Heart right ventricle (tissue), 16 donors: ENCODE measurements at regions not wholly inside any gene's neighbourhood (a gene's known extent, or its start where the extent isn't known, plus 50 kb on each side); places are given as distances from the start of the nearest gene placed in this dataset.

Experiments used
- ATAC-seq, 8 donors: fragments of 200-7000 bp; cut with Tn5 transposase; one replicate each; pipeline ENCODE4 v1.9.1; 2020; ENCODE audit warnings: mild to moderate bottlenecking in 8 of 8, moderate library complexity in 8 of 8, moderate number of reproducible peaks in 1 of 8
- DNase-seq, 2 donors: peaks; one replicate each; pipeline ENCODE4 v3.0.0-alpha.2; 2020
- H3K27ac ChIP-seq, 10 donors: fragments of 200-600 bp; sonication (generic) in 2 of 10; one replicate each; pipeline versions ENCODE4 v1.5.0 to v1.8.0; 2020 to 2022; ENCODE audit warnings: mild to moderate bottlenecking in 3 of 10
- H3K27me3 ChIP-seq, 7 donors: fragments of 200-600 bp; one replicate each; pipeline ENCODE4 v1.8.0; 2021 to 2022; ENCODE audit warnings: mild to moderate bottlenecking in 2 of 7
- H3K36me3 ChIP-seq, 9 donors: fragments of 200-600 bp; sonication (generic) in 1 of 9; one replicate each; pipeline versions ENCODE4 v1.5.0 to v1.8.0; 2020 to 2022; ENCODE audit warnings: mild to moderate bottlenecking in 2 of 9
- H3K4me1 ChIP-seq, 9 donors: fragments of 200-600 bp; sonication (generic) in 1 of 9; one replicate each; pipeline versions ENCODE4 v1.5.0 to v1.8.0; 2020 to 2022; ENCODE audit warnings: mild to moderate bottlenecking in 4 of 9
- H3K4me3 ChIP-seq, 10 donors: fragments of 200-600 bp; sonication (generic) in 2 of 10; one replicate each; pipeline versions ENCODE4 v1.5.0 to v1.8.0; 2020 to 2022; ENCODE audit warnings: mild to moderate bottlenecking in 7 of 10, moderate library complexity in 2 of 10
- H3K9me3 ChIP-seq, 11 donors: fragments of 200-600 bp in 10 of 11; sonication (generic) in 2 of 11; one replicate each; pipeline versions ENCODE4 v1.5.0 to v1.8.0; 2013 to 2022; ENCODE audit warnings: mild to moderate bottlenecking in 2 of 11, control low read depth in 1 of 11, moderate library complexity in 1 of 11
- WGBS, 2 donors: extraction: QIAGEN DNeasy Blood & Tissue Kit; methylation state at CpG; one replicate each; pipeline ENCODE4 v1.1.7; 2013; ENCODE audit warnings: inconsistent platforms in 1 of 2; 5-methylcytosine and 5-hydroxymethylcytosine counted together
- intact Hi-C, 10 donors: fragments of 100-400 bp; cut with DNase I; formaldehyde crosslinking; loops; one replicate each; pipeline versions ENCODE4 v1.11.1 to v1.14.2; 2022
- TF ChIP-seq, protein P1 (sequence below), 9 donors: fragments of 200-600 bp; sonication (generic) in 2 of 9; IDR thresholded peaks; one replicate each; pipeline versions ENCODE4 v1.5.0 to v1.8.0; 2021 to 2022; ENCODE audit warnings: antibody characterized with exemption in 9 of 9, mild to moderate bottlenecking in 5 of 9, moderate library complexity in 1 of 9
- donor health status: Arrhythmogenic right ventricular cardiomyopathy.
- donor health status: ischemic (EF 13 %, LVEDD 7.1; RV severe dilation, severe dysfunction).
- donor health status: healthy with polysubstance abuse.
- donor health status: DM: no; HTN: yes; CAD: no.
- donor health status: DM: no; HTN: no; CAD: no.
- donor health status: ischemic (EF 25% LVEDD 6.9; RV normal size, moderate dysfunction).
- donor health status: ischemic (EF 25% LVEDD 5.7; RV mildly dilated, moderate dysfunction).
- donor health status: healthy.
- donor health status: DM: yes; HTN: yes; CAD: no.
- donor health status: Ischemic cardiomyopathy.
- donor health status: ischemic (EF 35%, LVEDD 5.7; RV mildly dilated, moderate dysfunction).
- donor health status: nonischemic (EF 11% LVEDD 7.7; RV severe dilation, severe dysfunction).
- donor health status: DM: yes; HTN: yes; CAD: no.
- donor health status: PGD.
- donor health status: ischemic (EF 29% LVEDD 5.4; RV normal size, mild dysfunction).
- donor health status: nonischemic (EF 23%, LVEDD 6.1; RV moderate dilation, normal function).

GRCh38 chr22:22824340-22825212, 63.0 kb upstream of the IGLL5 start:
- Histone ChIP-seq H3K36me3 (no peaks in the 10 kb centered on the region), H3K9me3 (no peaks in the 10 kb centered on the region), H3K4me1 (peaks cover 0 to 33% (median 17%) of the 10 kb centered on the region in 9 donors), H3K27ac (no peak overlapping the region), H3K4me3 (no peak overlapping the region), H3K27me3 (peaks cover 0 to 12% (median 0%) of the 10 kb centered on the region in 7 donors)
- DNase-seq (no peak), ATAC-seq (peak in 6 of 8 donors; percentile 49 to 87 (median 82))
- 64 to 75% methylated on average over 6 of the region's 6 CpGs for WGBS, 2 donors
- intact Hi-C loops = no loop called here
- TF ChIP-seq, protein P1, sequence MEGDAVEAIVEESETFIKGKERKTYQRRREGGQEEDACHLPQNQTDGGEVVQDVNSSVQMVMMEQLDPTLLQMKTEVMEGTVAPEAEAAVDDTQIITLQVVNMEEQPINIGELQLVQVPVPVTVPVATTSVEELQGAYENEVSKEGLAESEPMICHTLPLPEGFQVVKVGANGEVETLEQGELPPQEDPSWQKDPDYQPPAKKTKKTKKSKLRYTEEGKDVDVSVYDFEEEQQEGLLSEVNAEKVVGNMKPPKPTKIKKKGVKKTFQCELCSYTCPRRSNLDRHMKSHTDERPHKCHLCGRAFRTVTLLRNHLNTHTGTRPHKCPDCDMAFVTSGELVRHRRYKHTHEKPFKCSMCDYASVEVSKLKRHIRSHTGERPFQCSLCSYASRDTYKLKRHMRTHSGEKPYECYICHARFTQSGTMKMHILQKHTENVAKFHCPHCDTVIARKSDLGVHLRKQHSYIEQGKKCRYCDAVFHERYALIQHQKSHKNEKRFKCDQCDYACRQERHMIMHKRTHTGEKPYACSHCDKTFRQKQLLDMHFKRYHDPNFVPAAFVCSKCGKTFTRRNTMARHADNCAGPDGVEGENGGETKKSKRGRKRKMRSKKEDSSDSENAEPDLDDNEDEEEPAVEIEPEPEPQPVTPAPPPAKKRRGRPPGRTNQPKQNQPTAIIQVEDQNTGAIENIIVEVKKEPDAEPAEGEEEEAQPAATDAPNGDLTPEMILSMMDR (IDR thresholded peaks at IDR 0.05) = no peak

GRCh38 chr22:22825213-22825593, 62.4 kb upstream of the IGLL5 start:
- Histone ChIP-seq H3K9me3 (peaks cover 0 to 2% (median 0%) of the 10 kb centered on the region in 11 donors), H3K4me3 (no peak overlapping the region), H3K27me3 (peaks cover 0 to 12% (median 0%) of the 10 kb centered on the region in 7 donors), H3K27ac (no peak overlapping the region), H3K4me1 (peaks cover 0 to 27% (median 17%) of the 10 kb centered on the region in 9 donors), H3K36me3 (no peaks in the 10 kb centered on the region)
- 76 to 78% methylated on average over 2 of the region's 2 CpGs for WGBS, 2 donors
- DNase-seq = no peak
- intact Hi-C loops = no loop called here
- no peak for ATAC-seq
- TF ChIP-seq, protein P1 (IDR thresholded peaks at IDR 0.05) = no peak

GRCh38 chr22:22827187-22827939, 60.3 kb upstream of the IGLL5 start:
- DNase-seq (no peak), ATAC-seq (no peak)
- no peak overlapping the region for H3K27ac ChIP-seq
- WGBS, 2 donors = 79 to 82% methylated on average over 8 of the region's 8 CpGs
- H3K36me3 ChIP-seq = no peaks in the 10 kb centered on the region
- H3K9me3 ChIP-seq = peaks cover 0 to 20% (median 9%) of the 10 kb centered on the region in 11 donors
- H3K4me3 ChIP-seq = no peak overlapping the region
- peaks cover 0 to 21% (median 11%) of the 10 kb centered on the region in 9 donors for H3K4me1 ChIP-seq
- intact Hi-C loops = no loop called here
- TF ChIP-seq, protein P1 (IDR thresholded peaks at IDR 0.05) = no peak
- peaks cover 0 to 6% (median 0%) of the 10 kb centered on the region in 7 donors for H3K27me3 ChIP-seq

- no peak overlapping the region for H3K27ac ChIP-seq
- peaks cover 0 to 20% (median 9%) of the 10 kb centered on the region in 11 donors for H3K9me3 ChIP-seq
- TF ChIP-seq, protein P1 (IDR thresholded peaks at IDR 0.05) = no peak
- 70 to 95% methylated on average over 2 of the region's 2 CpGs for WGBS, 2 donors
- DNase-seq (no peak), ATAC-seq (no peak)
- peaks cover 0 to 22% (median 0%) of the 10 kb centered on the region in 7 donors for H3K27me3 ChIP-seq
- H3K4me1 ChIP-seq = no peaks in the 10 kb centered on the region
- H3K4me3 ChIP-seq = no peak overlapping the region
- no peaks in the 10 kb centered on the region for H3K36me3 ChIP-seq
- intact Hi-C loops = no loop called here
Observed at GRCh38 chr22:22830193-22830592, 57.4 kb upstream of the IGLL5 start.
